Middle frontal gyrus (tissue), 1 donor: ENCODE measurements at regions not wholly inside any gene's neighbourhood (a gene's known extent, or its start where the extent isn't known, plus 50 kb on each side); places are given as distances from the start of the nearest gene placed in this dataset.

Experiments
- DNase-seq: peaks from one replicate; pipeline ENCODE4 v3.0.0-alpha.2; 2015; ENCODE audit warnings: low spot score; ENCODE audit errors: extremely low spot score

GRCh38 chr12:111201036-111201435, 167.9 kb downstream of the PHETA1 start:
- DNase-seq, result no peak

- no peak for DNase-seq
Measured at GRCh38 chr12:111197376-111197944, 171.4 kb downstream of the PHETA1 start.

- DNase-seq, result no peak
Measured at GRCh38 chr12:111196532-111196931, 172.4 kb downstream of the PHETA1 start.

- DNase-seq, result no peak
Measured at GRCh38 chr12:111195316-111195715, 173.6 kb downstream of the PHETA1 start.

GRCh38 chr12:111194703-111195051, 174.2 kb downstream of the PHETA1 start:
- no peak for DNase-seq

- no peak for DNase-seq
Measured at GRCh38 chr12:111193977-111194702, 174.8 kb downstream of the PHETA1 start.

GRCh38 chr12:111193496-111193895, 175.4 kb downstream of the PHETA1 start:
- DNase-seq, result no peak

GRCh38 chr12:111193067-111193466, 175.8 kb downstream of the PHETA1 start:
- no peak for DNase-seq

GRCh38 chr12:111192647-111193046, 176.2 kb downstream of the PHETA1 start:
- DNase-seq, result no peak

GRCh38 chr12:111190741-111191526, 178.0 kb downstream of the PHETA1 start:
- DNase-seq, result no peak

GRCh38 chr12:111189792-111190191, 179.1 kb downstream of the PHETA1 start:
- no peak for DNase-seq

GRCh38 chr12:111188436-111188835, 180.5 kb downstream of the PHETA1 start:
- DNase-seq, result no peak

- no peak for DNase-seq
Measured at GRCh38 chr12:111186347-111186746, 182.5 kb downstream of the PHETA1 start.

- no peak for DNase-seq
Measured at GRCh38 chr12:111185889-111186227, 183.0 kb downstream of the PHETA1 start.

- no peak for DNase-seq
Measured at GRCh38 chr12:111185206-111185888, 183.5 kb downstream of the PHETA1 start.

GRCh38 chr12:111184161-111184560, 184.7 kb downstream of the PHETA1 start:
- no peak for DNase-seq

- no peak for DNase-seq
Measured at GRCh38 chr12:111183094-111183493, 185.8 kb downstream of the PHETA1 start.

GRCh38 chr12:111182382-111182781, 186.5 kb downstream of the PHETA1 start:
- DNase-seq, result no peak

GRCh38 chr12:111181143-111181726, 187.7 kb downstream of the PHETA1 start:
- DNase-seq, result no peak

- DNase-seq, result no peak
Measured at GRCh38 chr12:111180426-111181142, 188.3 kb downstream of the PHETA1 start.
